HEK293 (cell line): ENCODE measurements at regions not wholly inside any gene's neighbourhood (a gene's known extent, or its start where the extent isn't known, plus 50 kb on each side); places are given as distances from the start of the nearest gene placed in this dataset.

Experiments
- CTCF ChIA-PET: fragments of 350-600 bp; formaldehyde crosslinking; extraction: SDS; loops from one replicate; lab custom pipeline; 2021; ENCODE audit warnings: antibody characterized with exemption; lab: Yijun Ruan, JAX
- POLR2A ChIA-PET: fragments of 300-600 bp; formaldehyde crosslinking; extraction: SDS; loops from one replicate; lab custom pipeline; 2020; ENCODE audit warnings: antibody characterized with exemption, inconsistent platforms; lab: Yijun Ruan, JAX
- H3K27ac ChIP-seq: fragments of 200-500 bp; sonication (Bioruptor generic); 2 replicates; pipeline ENCODE4 v1.5.1; 2014; ENCODE audit warnings: low read depth, low read length, control low read depth, inconsistent platforms; ENCODE audit errors: extremely low read depth
- H3K36me3 ChIP-seq, 2 experiments: fragments of 200-500 bp in 1 of 2; sonication (Bioruptor generic) in 1 of 2; 1 replicate in 1 of 2; 2 replicates in 1 of 2; pipeline ENCODE4 v1.5.1; 2014 to 2017; ENCODE audit warnings: inconsistent platforms in 2 of 2, low read length in 2 of 2; ENCODE audit not compliant: control insufficient read depth in 2 of 2, insufficient read depth in 1 of 2
- H3K4me1 ChIP-seq: fragments of 200-500 bp; sonication (Bioruptor generic); 2 replicates; pipeline ENCODE4 v1.5.1; 2014; ENCODE audit warnings: mild to moderate bottlenecking, low read length, inconsistent platforms; ENCODE audit not compliant: control insufficient read depth, insufficient read depth
- H3K4me3 ChIP-seq: 2 replicates; pipeline ENCODE4 v1.5.1; 2011; ENCODE audit warnings: low read depth, mild to moderate bottlenecking, control low read depth, low read length, moderate library complexity
- H3K9me3 ChIP-seq: fragments of 200-500 bp; sonication (Bioruptor generic); 2 replicates; pipeline ENCODE4 v1.5.1; 2014; ENCODE audit warnings: low read depth, low read length, inconsistent platforms; ENCODE audit not compliant: control insufficient read depth, insufficient read depth
- KLF7 ChIP-seq: fragments of 450-650 bp; formaldehyde crosslinking; IDR thresholded peaks from 2 replicates; pipeline ENCODE4 v1.5.1; 2016; ENCODE audit warnings: missing biosample characterization, missing genetic modification characterization, borderline replicate concordance
- KLF9 ChIP-seq: fragments of 450-650 bp; formaldehyde crosslinking; IDR thresholded peaks from 2 replicates; pipeline ENCODE4 v1.5.1; 2016; ENCODE audit warnings: missing biosample characterization, missing genetic modification characterization, low read depth
- ZFHX2 ChIP-seq: fragments of 450-650 bp; formaldehyde crosslinking; conservative IDR thresholded peaks from 2 replicates; pipeline ENCODE4 v1.5.1; 2016; ENCODE audit warnings: missing biosample characterization, missing genetic modification characterization
- ZFP41 ChIP-seq: fragments of 450-650 bp; formaldehyde crosslinking; IDR thresholded peaks from 2 replicates; pipeline ENCODE4 v1.5.1; 2016; ENCODE audit warnings: missing biosample characterization, missing genetic modification characterization, borderline replicate concordance
- ZNF175 ChIP-seq: fragments of 450-650 bp; formaldehyde crosslinking; IDR thresholded peaks from 2 replicates; pipeline ENCODE4 v1.5.1; 2016; ENCODE audit warnings: missing biosample characterization, missing genetic modification characterization
- ZNF184 ChIP-seq: fragments of 450-650 bp; IDR thresholded peaks from 2 replicates; pipeline ENCODE4 v1.5.1; 2018; ENCODE audit warnings: missing biosample characterization, mild to moderate bottlenecking, missing genetic modification characterization
- ZNF2 ChIP-seq: fragments of 450-650 bp; formaldehyde crosslinking; IDR thresholded peaks from 2 replicates; pipeline ENCODE4 v1.5.1; 2016; ENCODE audit warnings: missing biosample characterization, missing genetic modification characterization
- ZNF391 ChIP-seq: fragments of 450-650 bp; formaldehyde crosslinking; IDR thresholded peaks from 2 replicates; pipeline ENCODE4 v1.5.1; 2016; ENCODE audit warnings: low read depth, missing biosample characterization, missing genetic modification characterization, borderline replicate concordance
- ZNF394 ChIP-seq: fragments of 450-650 bp; formaldehyde crosslinking; IDR thresholded peaks from 2 replicates; pipeline ENCODE4 v1.5.1; 2016; ENCODE audit warnings: missing biosample characterization, missing genetic modification characterization, mild to moderate bottlenecking, moderate library complexity, borderline replicate concordance
- ZNF426 ChIP-seq: fragments of 450-650 bp; formaldehyde crosslinking; IDR thresholded peaks from 2 replicates; pipeline ENCODE4 v1.5.1; 2017; ENCODE audit warnings: missing biosample characterization, missing genetic modification characterization, mild to moderate bottlenecking, inconsistent platforms, moderate library complexity
- ZNF768 ChIP-seq: fragments of 450-650 bp; formaldehyde crosslinking; IDR thresholded peaks from 2 replicates; pipeline ENCODE4 v1.5.1; 2018; ENCODE audit warnings: missing biosample characterization, mild to moderate bottlenecking, missing genetic modification characterization
- ZSCAN16 ChIP-seq: fragments of 450-650 bp; formaldehyde crosslinking; IDR thresholded peaks from 2 replicates; pipeline ENCODE4 v1.5.1; 2016; ENCODE audit warnings: missing biosample characterization, missing genetic modification characterization
- TF ChIP-seq, protein P1 (sequence below): fragments of 450-650 bp; formaldehyde crosslinking; conservative IDR thresholded peaks from 2 replicates; pipeline ENCODE4 v1.5.1; 2016; ENCODE audit warnings: low read depth, missing biosample characterization, missing genetic modification characterization
- TF ChIP-seq, protein P2 (sequence below): fragments of 450-650 bp; formaldehyde crosslinking; IDR thresholded peaks from 2 replicates; pipeline ENCODE4 v1.5.1; 2017; ENCODE audit warnings: missing biosample characterization, missing genetic modification characterization
- TF ChIP-seq, protein P3 (sequence below): fragments of 450-650 bp; formaldehyde crosslinking; IDR thresholded peaks from 2 replicates; pipeline ENCODE4 v1.5.1; 2016; ENCODE audit warnings: missing biosample characterization, missing genetic modification characterization, borderline replicate concordance
- TF ChIP-seq, protein P4 (sequence below): fragments of 450-650 bp; formaldehyde crosslinking; IDR thresholded peaks from 2 replicates; pipeline ENCODE4 v1.5.1; 2016; ENCODE audit warnings: missing biosample characterization, missing genetic modification characterization
- TF ChIP-seq, protein P5 (sequence below): fragments of 450-650 bp; formaldehyde crosslinking; IDR thresholded peaks from 2 replicates; pipeline ENCODE4 v1.5.1; 2016; ENCODE audit warnings: missing biosample characterization, missing genetic modification characterization
- TF ChIP-seq, protein P6 (sequence below): fragments of 450-650 bp; formaldehyde crosslinking; IDR thresholded peaks from 2 replicates; pipeline ENCODE4 v1.5.0; 2017; ENCODE audit warnings: missing biosample characterization, missing genetic modification characterization, borderline replicate concordance

DNA sequence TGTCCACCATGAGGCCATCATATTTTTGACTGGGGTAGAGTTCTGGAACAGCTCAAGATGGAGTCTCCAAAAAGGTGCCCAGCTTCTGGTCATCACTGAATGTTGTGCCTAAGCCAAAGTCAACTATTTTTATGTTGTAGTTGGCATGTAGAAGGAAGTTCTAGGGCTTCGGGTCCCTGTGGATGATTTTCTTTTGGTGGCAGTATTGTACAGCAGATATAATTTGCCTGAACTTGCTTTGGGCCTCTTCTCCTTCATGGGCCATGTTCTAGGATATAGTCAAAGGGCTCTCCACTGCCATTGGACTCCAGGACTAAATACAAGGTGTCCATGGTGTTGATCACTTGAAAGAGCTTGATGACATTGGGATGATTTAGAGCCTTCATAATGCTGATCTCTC is 143.6 kb downstream of the SLC38A4 start:
- no peak overlapping the region for H3K4me3 ChIP-seq
- H3K27ac ChIP-seq, result no peak overlapping the region
- no peaks in the 10 kb centered on the region for H3K36me3 ChIP-seq
- ChIA-PET POLR2A (no interaction called here), CTCF (no interaction called here)
- TF ChIP-seq ZFP41 (tag by site-specific recombination) (no peak), ZNF394 (no peak), ZNF391 (no peak), ZNF768 (no peak), ZFHX2 (no peak), ZNF175 (tag by site-specific recombination) (no peak)
- TF ChIP-seq, protein P1, sequence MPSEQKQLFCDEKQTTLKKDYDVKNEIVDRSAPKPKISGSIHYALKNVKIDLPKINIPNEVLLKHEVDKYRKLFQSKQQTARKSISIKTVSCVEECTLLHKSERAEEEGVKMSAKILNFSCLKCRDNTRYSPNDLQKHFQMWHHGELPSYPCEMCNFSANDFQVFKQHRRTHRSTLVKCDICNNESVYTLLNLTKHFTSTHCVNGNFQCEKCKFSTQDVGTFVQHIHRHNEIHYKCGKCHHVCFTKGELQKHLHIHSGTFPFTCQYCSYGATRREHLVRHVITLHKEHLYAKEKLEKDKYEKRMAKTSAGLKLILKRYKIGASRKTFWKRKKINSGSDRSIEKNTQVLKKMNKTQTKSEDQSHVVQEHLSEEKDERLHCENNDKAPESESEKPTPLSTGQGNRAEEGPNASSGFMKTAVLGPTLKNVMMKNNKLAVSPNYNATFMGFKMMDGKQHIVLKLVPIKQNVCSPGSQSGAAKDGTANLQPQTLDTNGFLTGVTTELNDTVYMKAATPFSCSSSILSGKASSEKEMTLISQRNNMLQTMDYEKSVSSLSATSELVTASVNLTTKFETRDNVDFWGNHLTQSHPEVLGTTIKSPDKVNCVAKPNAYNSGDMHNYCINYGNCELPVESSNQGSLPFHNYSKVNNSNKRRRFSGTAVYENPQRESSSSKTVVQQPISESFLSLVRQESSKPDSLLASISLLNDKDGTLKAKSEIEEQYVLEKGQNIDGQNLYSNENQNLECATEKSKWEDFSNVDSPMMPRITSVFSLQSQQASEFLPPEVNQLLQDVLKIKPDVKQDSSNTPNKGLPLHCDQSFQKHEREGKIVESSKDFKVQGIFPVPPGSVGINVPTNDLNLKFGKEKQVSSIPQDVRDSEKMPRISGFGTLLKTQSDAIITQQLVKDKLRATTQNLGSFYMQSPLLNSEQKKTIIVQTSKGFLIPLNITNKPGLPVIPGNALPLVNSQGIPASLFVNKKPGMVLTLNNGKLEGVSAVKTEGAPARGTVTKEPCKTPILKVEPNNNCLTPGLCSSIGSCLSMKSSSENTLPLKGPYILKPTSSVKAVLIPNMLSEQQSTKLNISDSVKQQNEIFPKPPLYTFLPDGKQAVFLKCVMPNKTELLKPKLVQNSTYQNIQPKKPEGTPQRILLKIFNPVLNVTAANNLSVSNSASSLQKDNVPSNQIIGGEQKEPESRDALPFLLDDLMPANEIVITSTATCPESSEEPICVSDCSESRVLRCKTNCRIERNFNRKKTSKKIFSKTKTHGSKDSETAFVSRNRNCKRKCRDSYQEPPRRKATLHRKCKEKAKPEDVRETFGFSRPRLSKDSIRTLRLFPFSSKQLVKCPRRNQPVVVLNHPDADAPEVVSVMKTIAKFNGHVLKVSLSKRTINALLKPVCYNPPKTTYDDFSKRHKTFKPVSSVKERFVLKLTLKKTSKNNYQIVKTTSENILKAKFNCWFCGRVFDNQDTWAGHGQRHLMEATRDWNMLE, result no peak
- TF ChIP-seq, protein P2, sequence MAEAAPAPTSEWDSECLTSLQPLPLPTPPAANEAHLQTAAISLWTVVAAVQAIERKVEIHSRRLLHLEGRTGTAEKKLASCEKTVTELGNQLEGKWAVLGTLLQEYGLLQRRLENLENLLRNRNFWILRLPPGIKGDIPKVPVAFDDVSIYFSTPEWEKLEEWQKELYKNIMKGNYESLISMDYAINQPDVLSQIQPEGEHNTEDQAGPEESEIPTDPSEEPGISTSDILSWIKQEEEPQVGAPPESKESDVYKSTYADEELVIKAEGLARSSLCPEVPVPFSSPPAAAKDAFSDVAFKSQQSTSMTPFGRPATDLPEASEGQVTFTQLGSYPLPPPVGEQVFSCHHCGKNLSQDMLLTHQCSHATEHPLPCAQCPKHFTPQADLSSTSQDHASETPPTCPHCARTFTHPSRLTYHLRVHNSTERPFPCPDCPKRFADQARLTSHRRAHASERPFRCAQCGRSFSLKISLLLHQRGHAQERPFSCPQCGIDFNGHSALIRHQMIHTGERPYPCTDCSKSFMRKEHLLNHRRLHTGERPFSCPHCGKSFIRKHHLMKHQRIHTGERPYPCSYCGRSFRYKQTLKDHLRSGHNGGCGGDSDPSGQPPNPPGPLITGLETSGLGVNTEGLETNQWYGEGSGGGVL, result no peak
- no peaks in the 10 kb centered on the region for H3K4me1 ChIP-seq
- no peaks in the 10 kb centered on the region for H3K9me3 ChIP-seq

DNA sequence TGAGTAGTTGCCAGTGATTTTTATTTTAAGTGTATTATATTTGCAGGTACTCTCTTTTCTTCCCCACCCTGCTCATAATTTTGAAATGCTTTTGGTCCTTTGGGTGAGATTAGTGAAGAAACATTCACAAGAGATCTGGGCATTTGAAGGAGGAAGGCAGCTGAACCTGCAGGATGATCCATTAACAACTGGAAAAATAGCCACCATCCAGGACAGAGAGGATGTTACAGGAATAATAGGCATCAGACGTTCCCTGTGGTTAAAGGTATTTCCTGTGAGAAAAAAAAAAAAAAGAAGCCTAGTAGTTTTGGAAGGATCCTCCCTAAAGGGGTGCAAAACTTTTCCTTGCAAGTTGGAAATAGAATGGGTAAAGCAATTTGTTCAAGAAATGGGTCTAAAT is 145.3 kb downstream of the SLC38A4 start:
- H3K4me3 ChIP-seq, result no peak overlapping the region
- no peaks in the 10 kb centered on the region for H3K36me3 ChIP-seq
- no peak overlapping the region for H3K27ac ChIP-seq
- ChIA-PET CTCF (no interaction called here), POLR2A (no interaction called here)
- H3K4me1 ChIP-seq, result no peaks in the 10 kb centered on the region
- TF ChIP-seq ZNF184 (tag by site-specific recombination) (no peak), ZNF2 (tag by site-specific recombination) (no peak), KLF9 (tag by site-specific recombination) (no peak), KLF7 (tag by site-specific recombination) (no peak), ZNF426 (tag by site-specific recombination) (no peak), ZSCAN16 (tag by site-specific recombination) (no peak)
- TF ChIP-seq, protein P3, sequence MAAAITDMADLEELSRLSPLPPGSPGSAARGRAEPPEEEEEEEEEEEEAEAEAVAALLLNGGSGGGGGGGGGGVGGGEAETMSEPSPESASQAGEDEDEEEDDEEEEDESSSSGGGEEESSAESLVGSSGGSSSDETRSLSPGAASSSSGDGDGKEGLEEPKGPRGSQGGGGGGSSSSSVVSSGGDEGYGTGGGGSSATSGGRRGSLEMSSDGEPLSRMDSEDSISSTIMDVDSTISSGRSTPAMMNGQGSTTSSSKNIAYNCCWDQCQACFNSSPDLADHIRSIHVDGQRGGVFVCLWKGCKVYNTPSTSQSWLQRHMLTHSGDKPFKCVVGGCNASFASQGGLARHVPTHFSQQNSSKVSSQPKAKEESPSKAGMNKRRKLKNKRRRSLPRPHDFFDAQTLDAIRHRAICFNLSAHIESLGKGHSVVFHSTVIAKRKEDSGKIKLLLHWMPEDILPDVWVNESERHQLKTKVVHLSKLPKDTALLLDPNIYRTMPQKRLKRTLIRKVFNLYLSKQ (tag by site-specific recombination), result no peak
- TF ChIP-seq, protein P4, sequence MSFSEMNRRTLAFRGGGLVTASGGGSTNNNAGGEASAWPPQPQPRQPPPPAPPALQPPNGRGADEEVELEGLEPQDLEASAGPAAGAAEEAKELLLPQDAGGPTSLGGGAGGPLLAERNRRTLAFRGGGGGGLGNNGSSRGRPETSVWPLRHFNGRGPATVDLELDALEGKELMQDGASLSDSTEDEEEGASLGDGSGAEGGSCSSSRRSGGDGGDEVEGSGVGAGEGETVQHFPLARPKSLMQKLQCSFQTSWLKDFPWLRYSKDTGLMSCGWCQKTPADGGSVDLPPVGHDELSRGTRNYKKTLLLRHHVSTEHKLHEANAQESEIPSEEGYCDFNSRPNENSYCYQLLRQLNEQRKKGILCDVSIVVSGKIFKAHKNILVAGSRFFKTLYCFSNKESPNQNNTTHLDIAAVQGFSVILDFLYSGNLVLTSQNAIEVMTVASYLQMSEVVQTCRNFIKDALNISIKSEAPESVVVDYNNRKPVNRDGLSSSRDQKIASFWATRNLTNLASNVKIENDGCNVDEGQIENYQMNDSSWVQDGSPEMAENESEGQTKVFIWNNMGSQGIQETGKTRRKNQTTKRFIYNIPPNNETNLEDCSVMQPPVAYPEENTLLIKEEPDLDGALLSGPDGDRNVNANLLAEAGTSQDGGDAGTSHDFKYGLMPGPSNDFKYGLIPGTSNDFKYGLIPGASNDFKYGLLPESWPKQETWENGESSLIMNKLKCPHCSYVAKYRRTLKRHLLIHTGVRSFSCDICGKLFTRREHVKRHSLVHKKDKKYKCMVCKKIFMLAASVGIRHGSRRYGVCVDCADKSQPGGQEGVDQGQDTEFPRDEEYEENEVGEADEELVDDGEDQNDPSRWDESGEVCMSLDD (tag by site-specific recombination), result no peak
- TF ChIP-seq, protein P2, result no peak
- TF ChIP-seq, protein P5, sequence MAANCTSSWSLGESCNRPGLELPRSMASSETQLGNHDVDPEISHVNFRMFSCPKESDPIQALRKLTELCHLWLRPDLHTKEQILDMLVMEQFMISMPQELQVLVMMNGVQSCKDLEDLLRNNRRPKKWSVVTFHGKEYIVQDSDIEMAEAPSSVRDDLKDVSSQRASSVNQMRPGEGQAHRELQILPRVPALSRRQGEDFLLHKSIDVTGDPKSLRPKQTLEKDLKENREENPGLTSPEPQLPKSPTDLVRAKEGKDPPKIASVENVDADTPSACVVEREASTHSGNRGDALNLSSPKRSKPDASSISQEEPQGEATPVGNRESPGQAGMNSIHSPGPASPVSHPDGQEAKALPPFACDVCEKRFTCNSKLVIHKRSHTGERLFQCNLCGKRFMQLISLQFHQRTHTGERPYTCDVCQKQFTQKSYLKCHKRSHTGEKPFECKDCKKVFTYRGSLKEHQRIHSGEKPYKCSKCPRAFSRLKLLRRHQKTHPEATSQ, result no peak
- TF ChIP-seq, protein P6, sequence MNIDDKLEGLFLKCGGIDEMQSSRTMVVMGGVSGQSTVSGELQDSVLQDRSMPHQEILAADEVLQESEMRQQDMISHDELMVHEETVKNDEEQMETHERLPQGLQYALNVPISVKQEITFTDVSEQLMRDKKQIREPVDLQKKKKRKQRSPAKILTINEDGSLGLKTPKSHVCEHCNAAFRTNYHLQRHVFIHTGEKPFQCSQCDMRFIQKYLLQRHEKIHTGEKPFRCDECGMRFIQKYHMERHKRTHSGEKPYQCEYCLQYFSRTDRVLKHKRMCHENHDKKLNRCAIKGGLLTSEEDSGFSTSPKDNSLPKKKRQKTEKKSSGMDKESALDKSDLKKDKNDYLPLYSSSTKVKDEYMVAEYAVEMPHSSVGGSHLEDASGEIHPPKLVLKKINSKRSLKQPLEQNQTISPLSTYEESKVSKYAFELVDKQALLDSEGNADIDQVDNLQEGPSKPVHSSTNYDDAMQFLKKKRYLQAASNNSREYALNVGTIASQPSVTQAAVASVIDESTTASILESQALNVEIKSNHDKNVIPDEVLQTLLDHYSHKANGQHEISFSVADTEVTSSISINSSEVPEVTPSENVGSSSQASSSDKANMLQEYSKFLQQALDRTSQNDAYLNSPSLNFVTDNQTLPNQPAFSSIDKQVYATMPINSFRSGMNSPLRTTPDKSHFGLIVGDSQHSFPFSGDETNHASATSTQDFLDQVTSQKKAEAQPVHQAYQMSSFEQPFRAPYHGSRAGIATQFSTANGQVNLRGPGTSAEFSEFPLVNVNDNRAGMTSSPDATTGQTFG (tag by site-specific recombination), result no peak
- H3K9me3 ChIP-seq, result no peaks in the 10 kb centered on the region
